GM19240 (cell line): ENCODE measurements at regions not wholly inside any gene's neighbourhood (a gene's known extent, or its start where the extent isn't known, plus 50 kb on each side); places are given as distances from the start of the nearest gene placed in this dataset.
"Not testable (repeated sequence)": the region's sequence is repeated elsewhere in the genome, so short reads cannot be mapped to it uniquely, and the experiment has no call there.

Experiments used
- DNase-seq: peaks from one replicate; pipeline ENCODE4 v3.0.0; 2011; ENCODE audit warnings: low spot score; ENCODE audit not compliant: insufficient read length

DNA sequence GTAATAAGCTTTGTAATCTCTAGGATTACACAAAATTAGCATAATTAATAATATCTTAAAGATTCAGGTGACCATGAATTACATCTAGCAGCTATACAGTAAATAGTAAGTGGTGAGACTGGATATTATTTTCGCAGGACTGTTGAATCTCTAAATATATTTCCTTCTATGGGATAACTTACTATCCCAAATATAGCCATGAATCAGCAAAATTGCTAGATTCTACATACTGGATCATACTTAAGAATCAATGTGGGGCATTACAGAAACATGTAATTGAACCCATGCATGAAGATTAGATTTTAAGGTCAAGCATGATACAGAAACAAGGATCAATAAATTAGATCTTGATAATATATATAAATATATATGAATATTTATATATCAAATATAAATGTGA lies 1203.4 kb downstream of the BRINP3 start:
- DNase-seq = no peak

DNA sequence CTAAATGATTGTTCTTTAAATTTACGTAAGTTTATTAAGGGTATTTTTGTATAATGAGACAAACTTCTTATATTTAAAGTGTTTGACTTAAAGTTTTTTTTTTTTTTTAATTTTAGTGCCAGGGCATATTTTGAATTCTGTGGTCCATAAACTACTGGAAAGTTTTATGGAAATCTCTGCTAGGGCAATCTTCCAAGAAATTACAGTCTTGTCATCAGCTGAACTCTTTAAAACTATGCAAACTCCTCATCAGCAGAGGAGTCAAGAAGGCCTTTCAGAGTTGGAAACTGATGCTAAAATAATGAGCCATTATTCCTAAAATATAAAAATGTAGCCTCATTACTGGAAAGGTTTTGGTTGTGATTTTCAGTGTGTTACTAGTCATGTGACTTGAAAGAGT lies 1201.9 kb downstream of the BRINP3 start:
- DNase-seq = no peak

- no peak for DNase-seq
These were observed 1188.3 kb downstream of the BRINP3 start for GRCh38 chr1:189289346-189289745.

GRCh38 chr1:189301235-189301634 lies 1176.4 kb downstream of the BRINP3 start:
- DNase-seq = no peak

- DNase-seq = no peak
These were observed 1172.4 kb downstream of the BRINP3 start for GRCh38 chr1:189305279-189305678.

- no peak for DNase-seq
These were observed 1165.7 kb downstream of the BRINP3 start for GRCh38 chr1:189311915-189312314.

DNA sequence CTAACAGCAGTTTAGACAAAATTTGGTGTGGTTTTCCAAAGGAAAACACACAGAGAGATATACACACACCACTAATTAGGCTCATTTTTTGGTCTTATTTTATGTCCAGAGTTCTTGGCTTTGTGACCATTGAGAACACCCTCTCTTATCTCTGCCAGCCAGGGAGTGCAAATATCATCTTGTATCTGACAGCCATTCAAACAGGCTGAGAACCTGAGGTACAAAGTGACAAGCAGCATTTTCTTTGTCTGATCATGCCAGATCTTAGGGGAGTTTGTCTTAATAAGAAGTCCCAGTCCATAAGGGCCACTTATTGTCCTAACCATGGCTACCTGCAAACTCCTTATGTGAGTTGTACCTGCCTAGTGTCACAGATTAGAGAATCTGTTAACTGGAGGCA lies 1165.2 kb downstream of the BRINP3 start:
- DNase-seq = no peak

GRCh38 chr1:189313488-189313887 lies 1164.2 kb downstream of the BRINP3 start:
- no peak for DNase-seq

DNA sequence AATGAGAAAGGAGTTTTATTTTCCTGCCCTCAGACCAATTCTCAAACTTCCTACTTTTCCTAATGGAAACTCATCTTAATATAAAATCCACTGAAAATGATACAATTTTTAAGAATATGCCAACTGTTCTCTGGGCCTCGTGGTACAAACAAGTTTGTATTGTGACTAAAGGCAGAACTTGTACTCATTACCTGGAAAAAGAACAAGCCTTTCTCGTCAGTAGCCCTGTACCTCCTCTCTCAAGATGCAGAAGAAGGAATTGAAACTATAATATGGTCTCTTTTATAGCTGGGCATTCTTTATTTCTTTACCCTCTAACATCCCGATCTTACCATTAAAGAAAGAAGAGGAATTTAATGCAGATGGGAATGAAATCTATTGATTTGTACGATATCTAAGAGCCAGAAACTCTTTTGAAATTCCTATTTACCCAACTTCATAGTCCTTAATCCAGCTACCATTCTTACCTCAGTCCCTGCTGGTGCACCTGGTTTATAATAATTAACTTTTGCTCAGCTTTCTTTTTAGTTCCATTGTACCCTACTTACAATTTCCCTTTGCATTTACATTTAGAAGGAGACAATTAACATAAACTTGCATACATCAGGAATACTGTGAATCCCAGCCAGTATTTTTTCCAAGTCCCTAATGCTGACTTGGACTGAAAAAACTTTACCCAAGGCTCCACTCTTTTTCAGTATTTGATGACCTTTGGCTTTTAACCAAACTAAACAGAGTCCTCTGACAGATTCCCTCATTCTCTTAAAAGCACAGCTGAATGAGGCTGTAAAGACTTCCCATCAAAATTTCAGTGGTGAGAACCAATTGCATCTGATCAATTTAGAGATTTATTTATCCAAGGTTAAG lies 1162.4 kb downstream of the BRINP3 start:
- DNase-seq = no peak

- DNase-seq = no peak
These were observed 1154.6 kb downstream of the BRINP3 start for GRCh38 chr1:189323091-189323490.

GRCh38 chr1:189331071-189331470 lies 1146.6 kb downstream of the BRINP3 start:
- not testable (repeated sequence) for DNase-seq

DNA sequence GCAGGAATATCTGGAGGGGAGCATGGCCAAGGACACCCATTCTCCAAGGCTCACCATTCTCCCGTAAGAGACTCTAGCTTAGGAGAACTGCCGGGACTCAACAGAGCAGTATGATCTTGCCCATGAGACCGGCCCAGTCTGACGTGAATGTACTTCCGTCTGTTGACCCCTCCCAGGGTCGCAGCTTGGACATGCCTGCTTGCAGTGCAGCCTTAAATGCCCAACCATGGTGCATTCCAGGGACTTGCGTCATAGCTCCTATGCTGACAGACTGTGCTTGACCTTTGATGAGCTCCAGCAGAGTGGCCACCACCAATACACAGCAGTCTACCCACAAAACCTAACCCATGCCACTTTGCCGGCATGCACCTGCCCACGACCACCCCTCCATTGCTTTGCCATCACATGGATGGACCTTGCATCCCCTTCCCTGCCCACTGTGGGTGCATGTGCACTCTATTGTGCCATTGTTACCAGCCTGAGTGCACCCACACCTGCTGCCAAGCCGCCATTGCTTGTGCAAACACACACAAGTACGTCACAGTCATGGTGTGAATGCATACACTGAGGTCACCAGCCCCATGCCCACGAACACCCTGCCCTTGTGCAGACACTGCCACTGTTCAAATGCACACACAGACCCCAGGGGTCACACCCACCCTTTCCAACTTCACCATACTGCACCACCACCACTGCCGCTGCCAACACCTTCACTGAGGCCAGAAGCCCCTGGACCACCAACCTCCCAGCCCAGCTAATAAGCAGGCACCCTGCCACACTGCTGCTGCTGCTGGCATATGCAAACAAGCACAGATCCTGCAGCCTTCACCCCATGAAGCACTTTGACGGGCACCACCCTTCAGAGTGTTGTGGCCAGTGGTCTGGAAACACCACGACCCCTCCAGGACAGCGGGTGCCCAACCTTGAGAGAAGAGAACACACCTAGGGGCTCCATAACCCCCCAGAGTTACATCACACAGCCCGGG lies 1141.3 kb downstream of the BRINP3 start:
- DNase-seq = no peak

GRCh38 chr1:189349607-189350006 lies 1128.1 kb downstream of the BRINP3 start:
- no peak for DNase-seq

DNA sequence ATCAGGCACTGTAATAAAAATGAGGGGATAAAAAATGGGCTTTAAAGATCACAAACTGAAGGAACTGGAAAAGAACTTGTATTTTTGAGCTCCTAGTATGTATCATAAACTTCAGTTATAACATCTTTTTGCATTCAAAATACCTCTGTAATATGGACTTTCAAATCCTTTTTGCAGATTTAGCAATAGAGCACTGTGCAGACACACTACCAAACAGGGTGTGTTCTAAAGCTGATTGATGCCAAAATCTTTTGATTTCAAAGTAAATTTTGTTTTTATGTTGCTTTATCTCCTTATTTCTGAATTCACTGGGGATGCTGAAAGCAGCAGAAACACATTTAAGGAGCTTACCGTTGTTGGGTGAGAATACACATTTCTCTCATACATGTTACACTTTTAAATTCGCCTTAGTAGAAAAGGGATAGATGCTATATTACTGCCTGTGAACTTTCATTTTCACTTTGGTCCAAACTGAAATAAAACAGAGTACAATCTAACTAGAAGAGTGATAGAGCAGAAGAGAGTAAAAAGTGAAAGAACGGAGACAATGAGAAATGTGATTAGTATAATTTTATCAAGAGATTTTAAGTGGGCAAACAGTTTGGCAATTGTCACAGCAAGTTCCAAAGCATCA lies 1126.6 kb downstream of the BRINP3 start:
- no peak for DNase-seq

DNA sequence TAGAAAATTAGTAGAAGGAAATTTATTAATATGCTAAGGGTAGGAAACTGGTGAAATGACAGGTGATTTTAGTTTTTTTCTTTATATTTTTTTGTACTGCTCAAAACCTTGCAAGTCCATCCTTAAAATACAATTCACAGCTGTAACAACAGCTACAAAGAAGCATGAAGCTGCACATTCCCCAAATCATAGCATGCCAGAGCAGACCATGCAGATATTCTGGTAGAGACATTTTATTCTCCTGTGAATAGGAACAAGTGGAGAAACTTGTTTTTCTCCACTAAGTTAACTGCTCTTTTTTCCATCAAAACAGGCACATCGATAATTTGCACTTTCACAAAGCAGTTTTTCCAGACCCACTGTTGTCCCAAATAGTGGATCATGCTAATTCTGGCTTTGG lies 1125.7 kb downstream of the BRINP3 start:
- no peak for DNase-seq

- DNase-seq = no peak
These were observed 1121.5 kb downstream of the BRINP3 start for GRCh38 chr1:189356206-189356605.

- DNase-seq = no peak
These were observed 1120.3 kb downstream of the BRINP3 start for GRCh38 chr1:189357317-189357716.

- DNase-seq = no peak
These were observed 1108.1 kb downstream of the BRINP3 start for GRCh38 chr1:189369612-189370011.

DNA sequence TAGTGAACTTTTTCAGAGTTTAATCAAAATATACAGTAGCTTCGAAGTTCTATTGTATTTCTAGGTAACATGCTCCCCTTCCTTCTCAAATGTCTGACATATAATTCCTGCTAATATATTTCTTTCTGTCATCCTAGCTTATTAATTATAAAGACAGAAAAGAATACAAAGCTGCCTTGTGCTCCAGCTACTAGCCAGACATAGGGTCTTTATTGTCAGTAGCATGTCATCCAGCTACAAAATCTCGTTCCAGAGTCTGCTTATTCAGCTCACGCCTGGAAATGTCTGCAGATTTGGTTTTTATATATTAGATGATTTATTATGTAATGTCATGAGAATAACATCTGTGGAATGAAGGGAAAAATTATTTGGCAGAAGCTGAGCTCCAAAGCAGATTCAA lies 1102.8 kb downstream of the BRINP3 start:
- DNase-seq = no peak

GRCh38 chr1:189405419-189405818 lies 1072.2 kb downstream of the BRINP3 start:
- no peak for DNase-seq

- DNase-seq = no peak
These were observed 1067.9 kb downstream of the BRINP3 start for GRCh38 chr1:189409774-189410173.
